CD1c-positive myeloid dendritic cell (primary cell): ENCODE measurements at regions not wholly inside any gene's neighbourhood (a gene's known extent, or its start where the extent isn't known, plus 50 kb on each side); places are given as distances from the start of the nearest gene placed in this dataset.
A peak's percentile ranks its signal among the peaks of the same experiment; 100 is the strongest.

ENCODE experiments used
- DNase-seq: peaks from one replicate; pipeline ENCODE4 v3.0.0-alpha.2; 2016; ENCODE audit errors: extremely low spot score

GRCh38 chr7:1286946-1287645 lies 54.4 kb downstream of the UNCX start:
- DNase-seq, result no peak

DNA sequence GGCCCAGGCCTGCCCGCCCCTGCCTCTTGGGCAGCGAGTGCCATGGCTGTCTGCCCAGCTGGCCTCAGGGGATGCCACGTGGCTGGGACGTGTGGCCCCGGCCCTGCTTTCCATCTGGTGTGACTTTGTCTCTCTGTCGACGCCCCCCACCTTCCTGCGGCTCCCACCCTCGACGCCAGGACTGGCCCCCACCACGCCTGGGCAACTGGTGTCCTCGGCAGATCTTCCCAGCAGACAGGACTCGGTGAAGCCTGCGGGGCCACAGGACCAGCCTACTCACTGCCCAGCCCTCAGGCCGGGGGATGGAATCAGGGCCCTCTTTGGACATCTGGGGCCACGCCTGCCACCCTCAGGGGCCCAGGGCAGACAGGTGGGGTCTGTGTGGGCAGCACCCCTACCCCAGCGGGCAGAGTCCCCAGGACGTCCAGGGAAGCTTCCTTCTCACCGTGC lies 55.1 kb downstream of the UNCX start:
- no peak for DNase-seq

GRCh38 chr7:1288390-1288995 lies 55.8 kb downstream of the UNCX start:
- DNase-seq, result no peak

GRCh38 chr7:1288996-1289551 lies 56.4 kb downstream of the UNCX start:
- no peak for DNase-seq

- DNase-seq, result no peak
Measured at GRCh38 chr7:1289666-1290025, 57.0 kb downstream of the UNCX start.

GRCh38 chr7:1290026-1290678 lies 57.5 kb downstream of the UNCX start:
- peak; percentile 2 for DNase-seq

DNA sequence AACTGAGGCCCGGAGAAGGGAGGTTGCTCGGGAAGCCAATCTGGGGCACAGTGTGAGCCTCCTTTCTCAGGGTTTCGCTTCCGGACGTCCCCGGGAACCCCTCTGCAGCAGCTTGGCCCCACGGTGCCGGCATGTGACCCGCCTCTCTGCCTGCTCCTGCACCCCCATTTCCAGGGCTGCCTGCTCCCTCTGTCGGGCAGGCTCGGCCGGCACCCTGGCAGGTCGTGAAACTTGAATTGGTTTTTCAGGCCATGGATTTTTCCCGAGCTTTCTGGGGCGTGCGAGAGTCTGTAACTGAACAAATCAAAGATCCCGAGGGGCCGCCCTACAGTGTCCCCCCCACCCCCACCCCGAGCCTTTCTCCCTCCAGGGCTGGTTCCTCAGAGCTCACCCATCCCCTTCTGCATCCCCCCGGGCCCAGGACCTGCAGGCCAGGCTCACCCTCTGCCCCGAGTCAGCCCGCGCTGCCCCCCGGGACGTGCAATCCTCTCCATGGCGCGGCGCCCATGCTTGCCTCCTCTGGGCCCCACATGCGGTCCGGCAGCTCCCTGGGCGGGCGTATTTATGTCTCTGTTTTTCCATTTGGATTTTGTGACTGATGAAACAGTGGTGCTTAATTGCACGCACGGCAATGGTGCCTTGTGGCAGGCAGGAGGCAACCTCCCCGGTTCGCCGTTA lies 58.1 kb downstream of the UNCX start:
- DNase-seq, result no peak

- no peak for DNase-seq
Measured at GRCh38 chr7:1291357-1291689, 58.7 kb downstream of the UNCX start.

DNA sequence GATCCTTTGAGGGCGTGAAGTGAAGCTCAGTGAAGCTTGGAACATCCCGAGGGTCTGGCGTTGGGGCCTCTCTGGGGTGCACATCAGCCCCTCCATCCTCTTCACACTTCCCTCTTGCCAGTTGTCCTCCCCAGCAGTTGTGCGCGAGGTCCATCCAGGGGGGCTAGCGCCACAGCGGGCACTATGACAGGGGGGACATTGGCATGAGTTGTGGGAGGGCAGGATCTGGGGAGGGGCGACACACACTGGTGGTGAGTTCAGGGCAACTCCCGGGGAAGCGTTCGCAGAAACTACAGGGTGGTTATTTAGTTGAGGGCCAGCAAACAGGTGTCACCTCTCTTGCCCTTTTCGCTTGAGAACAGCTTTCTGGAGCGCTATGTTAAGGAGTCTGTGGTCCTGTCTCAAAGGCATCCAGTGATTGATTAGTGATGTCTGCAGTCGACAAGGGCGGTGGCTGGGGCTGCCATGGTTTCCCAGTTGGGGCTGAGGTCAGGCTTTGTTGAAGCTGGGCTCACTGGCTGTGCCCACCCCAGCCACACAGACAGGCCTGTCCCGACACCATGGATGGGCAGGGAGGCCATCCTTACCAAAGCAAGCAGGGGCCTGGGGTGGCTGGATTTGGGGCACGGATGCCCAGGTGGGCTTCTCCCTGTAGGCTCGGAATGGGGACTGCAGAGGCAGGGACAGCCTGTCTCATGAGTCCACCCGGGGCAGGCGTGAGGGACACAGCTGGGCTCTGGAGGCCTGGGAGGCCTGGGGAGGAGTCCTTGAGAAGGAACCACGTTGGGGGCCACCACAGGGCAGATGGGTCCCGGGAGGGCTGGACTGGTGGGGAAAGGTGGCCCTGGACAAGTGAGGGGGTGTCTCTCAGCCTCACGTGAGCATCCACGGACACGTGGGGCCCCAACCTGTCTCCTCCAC lies 59.4 kb downstream of the UNCX start:
- no peak for DNase-seq

GRCh38 chr7:1292972-1293830 lies 60.5 kb downstream of the UNCX start:
- DNase-seq, result no peak

GRCh38 chr7:1293950-1294411 lies 61.3 kb downstream of the UNCX start:
- no peak for DNase-seq

GRCh38 chr7:1295776-1296355 lies 63.2 kb downstream of the UNCX start:
- no peak for DNase-seq

DNA sequence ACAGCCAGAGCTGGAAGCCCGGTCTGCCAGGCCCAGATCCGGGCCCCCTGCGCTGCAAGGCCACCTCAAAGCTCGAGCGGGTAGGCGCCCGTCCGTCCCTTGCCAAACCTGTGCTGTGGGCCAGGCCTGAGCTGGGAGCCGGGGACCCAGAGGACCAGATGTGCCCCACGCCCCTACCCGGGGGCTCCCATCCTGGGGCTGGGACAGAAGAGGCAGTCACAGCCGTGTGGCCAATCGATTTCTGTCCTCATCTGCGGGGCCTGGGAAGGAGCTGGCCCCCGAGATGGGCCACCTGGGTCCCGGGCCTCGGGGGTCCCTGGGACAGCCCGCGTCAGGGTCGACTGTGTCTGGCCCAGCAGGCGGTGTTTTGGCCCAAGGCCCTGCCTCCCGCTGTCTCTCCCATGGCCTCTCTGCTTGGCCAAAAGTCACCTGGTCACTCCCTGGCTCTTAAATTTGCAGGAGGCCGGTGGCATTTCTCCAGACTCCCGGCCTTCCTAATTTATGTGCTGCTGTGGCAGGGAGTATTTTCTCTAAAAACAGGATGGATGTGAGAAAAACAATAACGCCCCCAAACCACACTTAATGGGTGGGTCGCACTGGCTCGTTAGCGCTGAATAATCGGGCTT lies 63.8 kb downstream of the UNCX start:
- DNase-seq, result no peak

DNA sequence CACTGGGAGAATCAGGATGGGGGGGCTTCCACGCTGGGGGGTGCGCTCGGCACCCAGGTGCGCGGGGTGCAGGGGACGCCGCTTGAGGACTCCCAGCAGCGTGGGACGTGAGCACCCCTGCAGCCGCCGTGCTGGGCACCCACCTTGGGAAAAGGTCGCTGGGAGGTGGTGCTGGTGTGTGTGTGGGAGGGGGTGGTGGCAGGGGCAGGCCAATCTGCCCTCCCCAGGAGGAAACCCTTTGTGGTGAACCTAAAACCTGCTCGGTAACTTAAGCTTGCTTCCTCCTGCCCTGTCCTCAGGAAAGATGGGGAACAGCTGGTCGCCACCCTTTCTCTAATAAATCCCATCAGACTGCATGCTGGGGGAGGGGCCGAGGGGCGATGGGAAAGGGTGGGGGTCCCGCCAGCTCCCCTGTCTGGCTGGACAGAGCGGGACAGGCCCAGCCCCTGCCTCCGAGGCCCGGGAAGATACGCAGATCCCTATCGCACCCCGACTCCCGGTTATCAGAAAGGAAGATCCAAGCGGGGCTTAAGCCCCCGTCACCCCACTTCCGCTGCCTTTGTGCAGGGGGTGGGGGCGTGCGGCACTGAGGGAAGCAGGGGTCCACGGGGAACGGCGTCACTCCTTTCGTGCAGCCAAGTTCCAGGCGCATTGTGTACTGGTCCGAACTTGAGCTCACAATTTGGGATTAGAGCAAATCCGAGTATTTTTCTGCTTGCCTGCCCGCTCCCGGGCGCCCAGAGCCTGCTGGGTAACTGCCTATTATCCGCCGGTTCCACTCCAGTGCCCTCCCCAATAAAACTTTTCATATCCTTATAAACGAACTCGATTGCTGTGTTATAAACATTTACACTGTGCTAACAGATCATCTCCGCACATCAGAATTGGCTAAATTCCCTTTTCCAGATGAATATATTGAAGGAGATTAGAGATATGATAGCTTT lies 64.6 kb downstream of the UNCX start:
- no peak for DNase-seq

GRCh38 chr7:1298051-1298930 lies 65.6 kb downstream of the UNCX start:
- no peak for DNase-seq

- no peak for DNase-seq
Measured at GRCh38 chr7:1298931-1299885, 66.5 kb downstream of the UNCX start.
